ENCODE measurements at regions not wholly inside any gene's neighbourhood (a gene's known extent, or its start where the extent isn't known, plus 50 kb on each side); places are given as distances from the start of the nearest gene placed in this dataset.

GRCh38 chr6:143598466-143599080, 79.2 kb upstream of the PHACTR2 start:
- H2AFZ ChIP-seq = no peak overlapping the region
- 73 to 80% methylated on average over 3 of the region's 3 CpGs for WGBS, 2 experiments (ENCODE audit: low coverage in 1 of 2, low lambda C conversion rate in 2 of 2, missing lambda C conversion rate in 2 of 2)
- H3K4me1 ChIP-seq (ENCODE audit: insufficient read depth) = peaks cover 17% of the 10 kb centered on the region
- no peaks in the 10 kb centered on the region for H3K27me3 ChIP-seq (replicated peaks; ENCODE audit: insufficient read depth)
- no peaks in the 10 kb centered on the region for H3K9me3 ChIP-seq (ENCODE audit: low read depth)
- H3K9ac ChIP-seq = no peak overlapping the region
- H3K4me3 ChIP-seq = no peak overlapping the region
- no peaks in the 10 kb centered on the region for H3K36me3 ChIP-seq (ENCODE audit: low read depth)
- no peak overlapping the region for H3K4me2 ChIP-seq (ENCODE audit: unreplicated experiment)
- in situ Hi-C loops (cut with MboI) = no loop called here
- H4K20me1 ChIP-seq (ENCODE audit: insufficient read depth) = no peaks in the 10 kb centered on the region
- no peak for DNase-seq
- no peaks in the 10 kb centered on the region for H3K9me2 ChIP-seq (ENCODE audit: insufficient read depth)
- TF ChIP-seq EZH2phosphoT487 (IDR thresholded peaks at IDR 0.05; ENCODE audit: insufficient read depth, low read depth) = no peak
- no peak for TF ChIP-seq EZH2 (IDR thresholded peaks at IDR 0.05; ENCODE audit: insufficient read depth, poor library complexity, severe bottlenecking)
- H3F3A ChIP-seq (ENCODE audit: insufficient read depth) = no peaks in the 10 kb centered on the region
- H3K27ac ChIP-seq = no peak overlapping the region
- H3K79me2 ChIP-seq (ENCODE audit: insufficient read depth) = no peaks in the 10 kb centered on the region

DNA sequence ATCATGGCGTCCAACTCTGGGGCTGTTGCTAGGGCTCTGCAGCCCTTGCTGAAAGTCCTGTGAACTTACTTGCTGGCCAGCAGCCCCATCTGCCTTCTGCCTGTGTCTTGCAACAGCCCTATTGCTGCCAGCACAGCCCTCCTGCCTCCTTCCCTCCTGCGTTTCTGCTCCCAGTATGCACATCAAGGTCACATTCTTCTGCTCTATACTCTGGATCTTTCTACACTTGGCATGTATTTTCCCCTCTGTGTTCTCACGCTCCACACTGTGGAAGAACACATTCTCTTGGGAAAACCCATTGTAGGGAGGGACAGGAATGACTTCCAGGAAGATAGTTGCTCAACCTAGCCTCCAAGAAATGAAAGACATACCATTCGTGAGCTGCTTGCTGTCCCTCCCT, 80.9 kb upstream of the PHACTR2 start:
- H3K4me1 ChIP-seq (ENCODE audit: insufficient read depth) = peaks cover 17% of the 10 kb centered on the region
- in situ Hi-C loops (cut with MboI) = no loop called here
- DNase-seq = peak; percentile 74
- no peaks in the 10 kb centered on the region for H3K36me3 ChIP-seq (ENCODE audit: low read depth)
- TF ChIP-seq EZH2 (IDR thresholded peaks at IDR 0.05; ENCODE audit: insufficient read depth, poor library complexity, severe bottlenecking) (no peak), EZH2phosphoT487 (IDR thresholded peaks at IDR 0.05; ENCODE audit: insufficient read depth, low read depth) (no peak)
- H2AFZ ChIP-seq = no peak overlapping the region
- no peak overlapping the region for H3K9ac ChIP-seq
- H3K27ac ChIP-seq = 0 out of 2 replicates have a peak overlapping the region, but pooled peaks have one; percentile 23
- no peaks in the 10 kb centered on the region for H3F3A ChIP-seq (ENCODE audit: insufficient read depth)
- H3K9me3 ChIP-seq (ENCODE audit: low read depth) = no peaks in the 10 kb centered on the region
- H3K4me2 ChIP-seq (ENCODE audit: unreplicated experiment) = no peak overlapping the region
- no peaks in the 10 kb centered on the region for H3K9me2 ChIP-seq (ENCODE audit: insufficient read depth)
- H3K27me3 ChIP-seq (replicated peaks; ENCODE audit: insufficient read depth) = no peaks in the 10 kb centered on the region
- no peaks in the 10 kb centered on the region for H3K79me2 ChIP-seq (ENCODE audit: insufficient read depth)
- WGBS, 2 experiments (ENCODE audit: low coverage in 1 of 2, low lambda C conversion rate in 2 of 2, missing lambda C conversion rate in 2 of 2) = 28 to 33% methylated on average over 4 of the region's 4 CpGs
- H4K20me1 ChIP-seq (ENCODE audit: insufficient read depth) = no peaks in the 10 kb centered on the region
- H3K4me3 ChIP-seq = no peak overlapping the region

DNA sequence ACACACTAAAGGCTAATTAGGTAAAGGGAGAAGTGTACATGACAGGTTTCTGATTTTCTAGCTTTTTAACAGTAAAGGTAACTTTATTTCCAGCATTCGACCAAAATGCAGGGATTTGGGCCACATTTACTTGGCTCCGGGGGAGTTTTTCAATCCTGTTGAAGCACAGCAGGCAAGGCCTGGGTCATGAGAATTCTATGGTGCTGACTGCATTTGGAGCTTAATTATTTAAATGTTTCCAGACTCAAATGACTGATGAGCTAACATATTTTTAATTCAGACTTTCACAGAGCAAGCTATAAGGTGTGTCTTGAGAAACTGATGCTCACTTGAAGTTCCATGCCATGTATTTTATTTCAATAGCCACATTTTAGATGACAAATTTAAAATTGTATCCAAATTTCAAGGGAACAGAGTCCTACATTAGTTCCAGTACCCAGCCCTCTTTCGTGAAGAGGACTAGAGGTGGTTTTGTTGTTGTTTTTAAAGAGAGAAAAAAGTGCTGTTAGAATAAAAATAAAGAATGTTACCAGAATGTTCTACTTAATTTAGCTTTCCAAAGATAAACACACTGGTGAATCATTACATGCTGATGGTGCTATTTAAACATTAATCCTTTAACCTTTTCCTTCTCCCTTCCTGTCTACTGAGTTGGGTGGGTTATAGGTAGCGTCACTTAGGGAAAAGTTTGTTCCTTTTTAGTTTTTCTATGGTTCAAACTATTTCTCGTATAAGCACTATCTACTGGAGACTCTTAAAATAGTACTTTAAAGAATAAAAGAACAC, 82.3 kb upstream of the PHACTR2 start:
- Histone ChIP-seq H3K4me3 (no peak overlapping the region), H4K20me1 (ENCODE audit: insufficient read depth) (no peaks in the 10 kb centered on the region), H3K27ac (no peak overlapping the region), H3K9ac (no peak overlapping the region), H3K79me2 (ENCODE audit: insufficient read depth) (no peaks in the 10 kb centered on the region), H3K9me2 (ENCODE audit: insufficient read depth) (no peaks in the 10 kb centered on the region), H3K27me3 (replicated peaks; ENCODE audit: insufficient read depth) (no peaks in the 10 kb centered on the region), H3K9me3 (ENCODE audit: low read depth) (no peaks in the 10 kb centered on the region), H2AFZ (no peak overlapping the region), H3K36me3 (ENCODE audit: low read depth) (no peaks in the 10 kb centered on the region), H3K4me2 (ENCODE audit: unreplicated experiment) (peak overlapping the region; percentile 12), H3K4me1 (ENCODE audit: insufficient read depth) (peaks cover 17% of the 10 kb centered on the region), H3F3A (ENCODE audit: insufficient read depth) (no peaks in the 10 kb centered on the region)
- in situ Hi-C loops (cut with MboI) = no loop called here
- TF ChIP-seq EZH2 (IDR thresholded peaks at IDR 0.05; ENCODE audit: insufficient read depth, poor library complexity, severe bottlenecking) (no peak), EZH2phosphoT487 (IDR thresholded peaks at IDR 0.05; ENCODE audit: insufficient read depth, low read depth) (no peak)
- 47 to 49% methylated on average over 5 of the region's 5 CpGs for WGBS, 2 experiments (ENCODE audit: low coverage in 1 of 2, low lambda C conversion rate in 2 of 2, missing lambda C conversion rate in 2 of 2)
- DNase-seq = peak; percentile 21

DNA sequence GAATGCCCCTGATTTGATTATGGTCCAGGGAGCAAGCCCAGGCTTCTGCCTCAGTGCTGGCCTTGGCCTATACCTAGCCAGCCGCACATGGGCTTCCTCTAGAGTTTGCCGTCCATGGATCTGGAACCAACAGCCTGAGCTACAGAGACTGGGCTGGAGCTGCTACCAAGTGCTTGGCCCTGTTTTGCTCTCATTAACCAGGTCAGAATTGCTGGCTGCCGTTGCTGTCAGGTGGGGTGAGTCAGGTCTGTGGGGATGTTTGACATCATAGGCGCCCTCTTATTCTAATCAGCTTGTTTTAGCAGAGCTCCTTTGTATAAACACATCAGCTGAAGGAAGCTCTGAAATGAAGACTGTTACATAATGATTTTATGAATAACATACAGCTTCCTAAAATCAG, 83.1 kb upstream of the PHACTR2 start:
- Histone ChIP-seq H3K9me2 (ENCODE audit: insufficient read depth) (no peaks in the 10 kb centered on the region), H3F3A (ENCODE audit: insufficient read depth) (no peaks in the 10 kb centered on the region), H3K79me2 (ENCODE audit: insufficient read depth) (no peaks in the 10 kb centered on the region), H3K9me3 (ENCODE audit: low read depth) (no peaks in the 10 kb centered on the region), H2AFZ (no peak overlapping the region), H3K27me3 (replicated peaks; ENCODE audit: insufficient read depth) (no peaks in the 10 kb centered on the region), H3K9ac (no peak overlapping the region), H3K4me2 (ENCODE audit: unreplicated experiment) (no peak overlapping the region), H3K36me3 (ENCODE audit: low read depth) (no peaks in the 10 kb centered on the region), H4K20me1 (ENCODE audit: insufficient read depth) (no peaks in the 10 kb centered on the region), H3K4me1 (ENCODE audit: insufficient read depth) (peaks cover 17% of the 10 kb centered on the region), H3K27ac (no peak overlapping the region), H3K4me3 (no peak overlapping the region)
- 89 to 90% methylated on average over 4 of the region's 4 CpGs for WGBS, 2 experiments (ENCODE audit: low coverage in 1 of 2, low lambda C conversion rate in 2 of 2, missing lambda C conversion rate in 2 of 2)
- DNase-seq = no peak
- in situ Hi-C loops (cut with MboI) = no loop called here
- TF ChIP-seq EZH2 (IDR thresholded peaks at IDR 0.05; ENCODE audit: insufficient read depth, poor library complexity, severe bottlenecking) = no peak
- TF ChIP-seq EZH2phosphoT487 (IDR thresholded peaks at IDR 0.05; ENCODE audit: insufficient read depth, low read depth) = no peak
